Islet of Langerhans (tissue), 1 donor: ENCODE measurements at regions not wholly inside any gene's neighbourhood (a gene's known extent, or its start where the extent isn't known, plus 50 kb on each side); places are given as distances from the start of the nearest gene placed in this dataset.

Experiments
- FAIRE-seq: peaks from one replicate; lab custom pipeline; 2011; peaks lifted over from hg19 to GRCh38; lab: Jason Lieb, UNC

DNA sequence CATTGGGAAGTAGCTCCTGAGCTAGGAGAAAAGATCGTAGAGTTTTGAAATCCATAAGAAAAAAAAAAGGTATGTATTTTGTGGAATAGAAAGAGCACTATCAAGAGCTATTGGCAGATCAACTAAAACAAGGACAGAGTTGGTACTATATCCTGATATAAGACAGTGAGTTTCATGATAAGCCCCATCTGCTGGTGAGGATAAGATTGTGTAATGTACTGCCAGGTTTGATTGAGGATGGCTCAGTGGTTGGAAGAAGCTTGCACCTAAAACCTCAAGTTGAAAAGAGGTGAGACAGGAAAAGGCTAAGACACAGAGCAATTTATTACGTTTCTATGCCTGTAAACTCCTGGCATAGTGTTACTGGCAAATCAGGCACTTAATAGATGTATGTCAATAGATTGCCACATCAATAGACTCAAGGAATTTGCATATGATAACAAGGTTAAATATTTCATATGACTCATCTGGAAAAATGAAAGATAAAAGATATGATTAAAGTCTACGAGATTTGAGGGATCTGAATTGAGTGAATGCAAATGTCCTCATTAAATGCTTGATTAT lies 525.6 kb downstream of the FLRT2 start:
- no peak for FAIRE-seq

DNA sequence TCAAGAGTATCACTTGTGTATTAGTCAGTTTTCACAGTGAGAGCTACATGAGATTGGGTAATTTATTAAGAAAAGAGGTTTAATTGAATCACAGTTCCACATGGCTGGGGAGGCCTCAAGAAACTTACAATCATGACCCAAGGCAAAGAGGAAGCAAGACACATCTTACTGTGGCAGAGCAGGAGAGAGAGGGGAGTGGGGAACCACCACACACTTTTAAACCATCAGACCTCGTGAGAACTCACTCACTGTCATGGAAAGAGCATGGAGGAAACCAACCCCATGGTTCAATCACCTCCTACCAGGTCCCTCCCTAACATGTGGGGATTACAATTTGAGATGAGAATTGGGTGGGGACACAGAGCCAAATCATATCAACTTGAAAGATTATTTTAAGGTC lies 522.9 kb downstream of the FLRT2 start:
- FAIRE-seq, result no peak

DNA sequence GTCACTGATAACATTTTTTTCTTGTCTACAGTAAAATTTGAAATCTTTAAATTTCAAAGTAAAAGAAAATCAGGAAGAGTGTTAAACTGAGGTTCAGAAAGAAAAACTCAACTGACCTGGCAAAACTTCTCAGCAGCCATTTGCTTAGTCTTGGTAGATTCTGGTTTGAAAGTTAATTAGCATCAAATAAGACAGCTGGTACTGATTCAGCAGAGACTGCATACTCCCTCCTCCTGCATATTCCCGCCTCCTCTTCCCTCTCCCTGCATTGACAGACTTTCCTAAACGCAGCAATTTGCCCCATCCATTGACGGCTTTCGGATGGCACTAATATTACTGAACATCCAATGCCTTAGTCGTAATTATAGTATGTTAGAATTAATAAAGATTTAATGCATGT lies 520.8 kb downstream of the FLRT2 start:
- no peak for FAIRE-seq

DNA sequence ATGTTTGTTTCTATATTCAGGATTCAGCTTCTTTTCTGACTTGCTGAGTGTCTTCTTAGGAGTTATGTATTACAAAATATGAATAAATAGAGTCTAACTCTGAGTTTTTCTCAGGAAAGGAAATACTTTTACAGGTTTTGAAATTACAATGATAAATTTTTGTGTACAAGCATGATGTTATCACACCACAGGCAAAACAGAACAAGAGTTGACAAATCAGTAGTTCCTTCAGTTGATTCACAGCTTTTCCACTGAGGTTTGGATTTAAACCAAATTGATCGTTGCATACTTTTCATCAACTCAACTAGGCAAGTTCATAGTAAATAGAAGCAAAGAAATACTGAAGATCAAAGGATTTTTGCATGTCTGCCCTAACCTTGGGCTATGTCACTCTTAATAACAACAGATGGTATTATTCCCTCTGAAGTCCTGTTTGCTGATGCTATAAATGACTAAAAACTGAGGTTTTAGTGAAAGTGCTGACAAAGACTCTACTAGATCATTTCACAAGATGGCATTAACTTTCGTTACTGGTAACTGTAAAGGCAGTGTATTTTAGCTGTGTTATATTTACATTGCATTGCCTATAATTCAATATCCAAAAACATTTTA lies 520.2 kb downstream of the FLRT2 start:
- FAIRE-seq, result no peak

DNA sequence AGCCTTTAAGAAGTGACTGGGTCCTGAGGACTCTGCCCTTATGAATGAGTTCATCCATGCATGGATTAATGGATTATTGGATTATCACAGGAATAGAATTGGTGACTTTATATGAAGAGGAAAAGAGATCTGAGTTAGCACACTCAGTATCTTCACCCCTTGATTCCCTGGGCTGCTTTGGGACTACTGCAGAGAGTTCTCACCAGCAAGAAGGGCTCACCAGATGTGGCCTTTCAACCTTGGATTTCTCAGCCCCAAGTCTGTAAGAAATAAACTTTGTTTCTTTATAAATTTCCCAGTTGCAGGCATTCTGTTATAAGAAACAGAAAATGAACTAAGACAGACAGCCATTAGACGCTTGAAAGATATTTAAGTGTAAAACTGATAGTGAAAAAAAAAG lies 509.2 kb downstream of the FLRT2 start:
- FAIRE-seq, result no peak

DNA sequence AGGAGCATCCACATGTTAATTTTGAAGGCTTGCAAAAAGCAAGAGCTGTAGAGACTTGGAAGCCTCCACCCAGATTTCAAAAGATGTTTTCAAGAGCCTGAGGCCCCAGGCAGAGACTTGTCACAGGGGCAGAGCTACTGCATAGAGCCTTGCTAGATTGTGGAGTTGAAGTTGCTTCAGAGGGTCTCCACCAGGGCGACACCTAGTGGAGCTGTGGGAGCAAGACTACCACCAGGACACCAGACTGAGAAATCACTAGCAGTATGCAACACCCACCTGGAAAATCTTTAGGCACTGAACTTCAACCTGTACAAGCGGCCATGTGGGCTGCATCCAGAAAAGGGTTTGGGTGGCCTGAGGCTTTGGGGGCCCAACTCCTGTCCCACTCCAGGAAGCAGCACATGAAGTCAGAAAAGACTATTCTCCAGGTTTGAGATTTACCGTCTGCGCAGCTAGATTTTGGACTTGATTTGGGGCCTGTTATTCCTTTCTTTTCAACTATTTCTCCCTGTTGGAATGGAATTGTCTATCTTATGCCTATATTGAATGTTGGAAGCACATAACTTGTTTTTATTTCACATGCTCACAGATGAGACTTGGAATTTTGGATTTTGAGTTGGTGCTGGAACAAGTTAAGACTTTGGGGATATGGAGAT lies 508.6 kb downstream of the FLRT2 start:
- no peak for FAIRE-seq

DNA sequence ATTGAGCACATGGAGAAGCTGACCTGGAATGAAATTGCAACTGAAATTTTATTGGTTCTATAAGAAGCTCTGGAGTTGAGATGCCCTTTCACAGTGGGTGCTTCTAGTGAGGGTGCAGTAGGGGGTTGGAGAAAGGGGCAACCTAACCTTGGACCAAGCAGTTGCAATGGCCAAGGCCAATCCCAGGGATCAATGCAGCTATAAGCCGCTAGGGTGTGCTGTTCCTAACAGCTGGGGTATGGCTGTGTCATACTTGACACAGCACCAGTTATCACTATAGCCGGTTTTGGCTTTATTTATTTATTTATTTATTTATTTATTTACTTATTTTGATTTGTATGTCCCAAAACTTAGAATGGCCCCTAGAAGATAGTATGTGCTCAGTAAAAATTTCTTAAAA lies 505.9 kb downstream of the FLRT2 start:
- FAIRE-seq, result no peak

DNA sequence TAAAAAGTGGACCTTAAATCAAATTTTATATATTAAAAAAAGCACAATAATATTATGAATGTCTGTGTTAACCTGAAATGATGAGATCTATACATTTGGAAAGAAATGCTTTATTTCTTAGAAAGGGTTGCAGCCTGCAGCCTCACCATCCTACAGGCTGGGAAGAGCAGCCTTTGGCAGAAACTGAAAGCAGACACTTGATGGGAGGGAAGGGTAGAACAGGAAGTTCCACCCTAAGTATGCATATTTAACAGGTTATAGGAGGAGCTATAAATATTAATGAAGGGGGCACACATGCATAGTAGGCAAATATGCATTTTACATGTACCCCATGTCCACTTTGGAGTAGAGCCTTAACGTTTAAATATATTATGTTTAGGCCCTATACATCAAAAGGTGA lies 498.0 kb downstream of the FLRT2 start:
- no peak for FAIRE-seq

DNA sequence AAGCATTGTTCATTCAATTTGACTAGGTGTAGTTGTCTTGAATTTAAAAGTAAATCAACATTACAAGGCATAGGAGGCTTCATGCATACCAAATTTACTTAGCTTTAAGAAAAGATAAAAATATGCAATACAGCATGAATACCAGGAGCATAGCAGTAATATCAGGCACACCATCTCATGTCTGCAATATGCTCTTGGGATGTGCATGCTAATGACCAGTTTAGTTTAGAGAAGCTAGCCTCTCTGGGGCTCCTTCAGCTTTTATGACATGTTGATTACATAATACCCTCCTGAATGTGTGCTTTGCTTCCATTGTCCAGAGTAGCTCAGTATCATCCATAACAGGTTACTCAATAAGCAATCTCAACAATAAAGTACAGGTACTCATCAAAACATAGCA lies 497.2 kb downstream of the FLRT2 start:
- FAIRE-seq, result no peak

DNA sequence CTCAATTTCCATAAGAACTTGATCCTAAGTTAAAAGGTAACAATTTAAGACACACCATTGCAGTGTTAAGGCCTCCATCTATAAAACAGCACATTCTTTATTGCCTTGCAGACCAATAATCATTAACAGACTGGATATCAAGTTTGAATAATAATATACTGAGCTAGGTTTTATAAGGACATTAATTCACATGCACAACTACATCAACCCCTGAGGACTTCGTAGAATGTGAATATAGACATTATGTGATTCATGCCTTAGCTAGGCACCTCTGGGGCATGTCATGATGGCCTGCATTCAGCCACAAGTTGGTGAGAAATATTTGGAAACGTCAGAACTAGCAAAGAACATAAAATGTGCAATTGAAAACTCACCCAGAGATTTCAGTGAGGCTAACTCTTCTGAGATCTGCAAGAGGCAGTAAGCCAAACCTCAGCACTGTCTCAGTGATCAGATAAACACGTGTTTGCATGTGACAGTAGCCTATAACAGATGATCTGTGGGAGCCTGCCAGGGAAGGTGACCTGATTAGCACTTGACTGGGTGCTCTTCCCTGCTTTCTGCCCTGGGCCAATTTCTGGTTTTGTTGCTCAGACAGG lies 492.2 kb downstream of the FLRT2 start:
- no peak for FAIRE-seq

DNA sequence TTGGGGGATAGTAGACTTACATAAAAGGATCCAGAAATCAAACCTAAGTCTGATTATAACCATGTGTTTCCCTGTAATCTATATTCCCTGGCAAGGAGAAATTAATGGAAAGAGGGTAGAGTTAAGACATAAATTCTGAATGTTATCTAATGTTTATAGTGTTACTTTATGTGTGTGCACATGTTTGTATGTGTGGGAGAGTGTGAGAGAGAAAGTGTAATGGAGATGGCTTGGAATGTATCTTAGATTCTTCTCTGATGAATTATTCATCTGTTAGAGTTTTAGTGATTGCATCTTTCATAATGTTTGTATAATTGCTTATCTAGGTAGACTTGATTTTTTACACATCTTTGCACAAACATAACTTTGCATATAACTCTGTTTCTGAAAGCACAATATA lies 490.9 kb downstream of the FLRT2 start:
- FAIRE-seq, result no peak

DNA sequence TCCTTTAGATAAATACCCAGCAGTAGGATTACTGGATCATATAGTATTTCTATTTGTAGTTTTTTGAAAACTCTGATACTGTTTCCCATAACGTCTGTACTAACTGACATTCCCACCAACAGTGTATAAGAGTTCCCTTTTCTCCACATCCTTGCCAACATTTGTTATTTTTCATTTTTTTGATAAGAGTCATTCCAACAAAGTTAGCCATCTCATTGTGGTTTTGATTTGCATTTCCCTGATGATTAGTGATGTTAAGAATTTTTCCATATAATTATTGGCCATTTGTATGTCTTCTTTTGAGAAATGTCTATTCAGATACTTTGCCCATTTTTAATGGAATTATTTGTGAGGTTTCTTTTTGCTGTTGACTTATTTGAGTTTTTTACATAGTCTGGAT lies 486.0 kb downstream of the FLRT2 start:
- no peak for FAIRE-seq

DNA sequence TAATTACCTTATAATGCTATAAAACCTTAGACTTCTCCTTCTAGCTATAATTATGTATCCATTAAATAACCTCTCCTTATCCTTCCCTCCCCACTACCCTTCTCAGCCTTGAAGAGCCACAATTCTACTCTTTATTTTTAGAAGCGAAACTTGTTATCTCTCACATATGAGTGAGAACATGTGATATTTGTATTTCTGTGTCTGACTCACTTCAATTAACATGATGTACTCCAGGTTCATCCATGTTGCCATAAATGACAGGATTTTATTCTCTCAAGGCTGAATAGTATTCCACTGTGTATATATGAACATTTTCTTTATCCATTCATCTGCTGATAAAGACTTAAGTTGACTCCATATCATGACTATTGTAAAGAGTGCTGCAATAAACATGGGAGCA lies 485.6 kb downstream of the FLRT2 start:
- FAIRE-seq, result no peak

DNA sequence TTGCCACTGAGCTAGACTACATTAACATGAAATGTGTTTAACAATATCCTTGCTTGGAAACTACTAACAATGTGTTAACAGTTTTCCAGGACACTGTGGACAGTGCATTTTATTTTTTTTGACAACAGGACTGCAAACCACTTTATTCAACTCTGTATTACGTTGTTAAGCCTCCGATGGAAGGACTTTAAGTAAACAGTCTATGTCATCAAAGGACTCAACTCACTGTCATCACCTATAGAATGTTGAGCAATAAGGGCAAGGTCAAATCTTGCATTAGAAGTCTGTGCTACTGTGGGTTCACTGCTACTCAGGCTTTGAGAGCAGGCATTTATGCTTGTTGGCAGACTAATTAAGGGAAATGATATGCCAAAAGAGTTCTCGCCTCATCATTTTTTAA lies 483.7 kb downstream of the FLRT2 start:
- no peak for FAIRE-seq

DNA sequence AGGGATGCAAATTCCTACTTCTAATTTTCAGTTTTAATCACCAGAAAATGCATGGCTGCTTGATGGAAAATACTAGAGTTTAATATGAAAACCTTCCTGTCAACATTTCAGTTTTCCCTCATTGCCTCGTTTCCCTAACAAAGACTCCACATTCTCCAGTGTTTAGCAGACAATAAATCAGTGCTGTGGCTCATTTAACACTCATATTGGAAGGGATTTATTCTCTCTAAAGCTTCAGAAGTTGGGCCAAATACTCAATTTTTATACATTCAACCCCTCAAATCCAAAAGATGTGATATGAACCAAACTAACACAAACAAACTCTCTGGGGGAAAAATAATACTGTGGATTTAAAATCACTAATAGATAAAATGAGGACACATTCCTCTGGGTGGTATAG lies 482.5 kb downstream of the FLRT2 start:
- no peak for FAIRE-seq

DNA sequence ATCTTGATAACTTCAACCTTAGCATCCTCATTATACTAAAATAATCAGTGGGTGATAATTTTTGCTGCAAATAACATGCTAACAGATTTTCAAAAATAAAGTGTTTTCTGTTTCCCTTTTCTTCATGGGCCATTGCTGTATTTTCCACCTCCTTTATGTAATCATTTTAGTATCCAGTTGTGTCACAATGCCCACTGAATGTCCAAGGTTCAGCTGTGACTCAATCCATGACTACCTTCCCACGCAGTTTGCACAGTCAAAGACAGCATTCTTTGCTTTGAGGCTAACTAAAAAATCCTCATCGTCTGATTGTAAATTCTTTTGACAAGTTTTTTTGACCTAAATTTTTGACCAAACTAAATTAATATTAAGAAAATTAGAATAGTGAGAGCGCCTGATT lies 474.1 kb downstream of the FLRT2 start:
- no peak for FAIRE-seq

DNA sequence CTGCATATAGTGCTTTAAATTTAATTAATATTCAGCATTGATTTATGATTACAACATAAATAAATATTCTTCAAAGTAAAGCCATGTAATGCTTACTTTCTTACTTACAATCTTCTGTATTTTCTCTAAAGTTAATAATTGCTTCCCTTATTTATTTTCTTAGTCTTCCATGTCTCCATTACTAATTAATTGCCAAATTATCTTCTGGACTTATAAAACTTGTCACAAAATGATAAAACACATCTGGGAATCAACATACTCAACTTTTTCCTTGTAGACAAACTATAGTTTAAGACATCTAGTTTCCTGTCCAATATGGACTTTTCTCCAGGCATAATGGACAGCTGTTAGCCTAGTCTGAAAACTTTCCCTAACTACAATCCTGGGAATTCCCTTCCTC lies 466.6 kb downstream of the FLRT2 start:
- no peak for FAIRE-seq

DNA sequence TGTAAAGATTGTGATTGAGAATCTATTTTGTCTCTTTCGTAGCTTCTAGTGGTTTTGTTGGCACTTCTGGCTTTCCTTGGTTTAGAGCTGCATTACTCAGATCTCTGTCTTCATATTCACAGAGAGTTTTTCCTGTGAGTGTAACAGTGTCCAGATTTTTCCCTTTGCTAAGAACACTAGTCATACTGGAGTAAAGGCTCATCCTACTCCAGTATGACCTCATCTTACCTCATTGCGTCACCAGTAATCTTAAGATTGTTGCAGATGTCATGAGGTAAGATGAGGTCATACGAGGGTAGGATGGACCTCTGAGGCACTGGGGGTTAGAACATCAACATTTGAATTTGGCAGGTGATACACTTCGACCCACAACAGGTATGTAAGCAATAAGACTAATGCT lies 461.2 kb downstream of the FLRT2 start:
- no peak for FAIRE-seq

DNA sequence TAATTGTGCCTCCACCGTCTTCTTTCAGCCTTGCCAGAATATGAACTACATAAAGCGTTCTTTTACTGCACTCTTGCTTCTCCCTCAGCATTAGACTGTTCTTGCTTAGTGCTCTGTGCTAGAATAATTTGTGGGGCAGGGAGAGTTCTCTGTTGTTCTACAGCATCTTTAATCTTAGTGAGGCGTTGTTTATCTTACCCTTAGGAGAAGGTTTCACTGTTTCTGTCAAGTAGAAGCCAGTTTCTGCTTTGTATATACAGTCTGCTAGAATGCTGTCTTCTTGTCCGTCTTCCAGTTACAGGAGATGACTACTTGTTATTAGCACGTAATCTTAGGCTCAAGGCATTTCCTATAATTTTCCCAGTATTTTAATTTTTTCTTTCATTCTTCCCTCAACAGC lies 458.0 kb downstream of the FLRT2 start:
- FAIRE-seq, result no peak

DNA sequence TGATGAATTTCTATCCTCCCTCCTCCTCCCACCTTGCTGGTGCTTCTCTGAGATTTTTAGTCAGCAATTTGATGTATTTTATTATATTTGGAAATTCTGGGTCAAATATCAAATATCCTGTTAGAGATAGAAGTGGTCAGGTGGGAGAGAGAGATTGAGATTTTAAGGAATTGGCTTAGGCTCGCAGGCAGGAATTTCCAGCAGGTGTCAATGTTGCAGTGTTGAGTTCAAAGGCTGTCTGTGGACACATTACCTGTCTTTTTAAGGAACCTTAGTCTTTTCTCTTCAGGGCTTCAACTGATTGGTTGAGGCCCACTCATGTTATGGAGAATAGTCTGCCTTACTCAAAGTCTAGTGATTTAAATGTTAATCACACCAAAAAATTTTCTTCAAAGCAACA lies 457.3 kb downstream of the FLRT2 start:
- no peak for FAIRE-seq

DNA sequence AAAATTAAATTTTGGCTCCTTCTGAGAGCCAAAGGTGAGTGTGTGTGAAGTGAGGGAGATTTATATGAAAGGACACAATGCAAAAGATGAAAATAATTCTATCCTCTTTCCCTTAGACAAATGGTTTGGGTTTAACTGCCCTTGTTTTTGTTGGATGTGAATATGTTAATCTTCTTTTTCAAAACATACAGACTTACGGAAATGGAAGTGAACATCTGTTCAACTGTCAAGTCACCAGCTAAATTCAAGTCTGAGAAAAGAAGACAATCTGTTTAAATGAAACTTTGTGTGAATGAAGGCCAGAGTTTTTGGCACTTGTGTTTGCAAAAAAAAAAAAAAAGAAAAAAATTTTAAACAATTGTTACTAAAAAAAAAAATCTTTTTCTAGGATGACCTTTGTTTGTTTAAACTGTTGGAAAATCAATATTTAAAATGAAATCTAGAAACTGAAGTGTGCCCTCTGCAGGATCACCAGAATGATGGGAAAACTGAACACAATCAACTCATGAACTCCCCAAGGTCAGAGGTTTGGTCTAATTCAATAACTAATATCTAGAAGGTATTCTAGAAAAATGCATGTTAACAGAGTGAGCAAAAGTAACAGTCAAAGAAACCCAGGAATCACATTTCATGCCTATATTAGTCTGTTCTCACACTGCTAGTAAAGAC lies 448.8 kb downstream of the FLRT2 start:
- no peak for FAIRE-seq

DNA sequence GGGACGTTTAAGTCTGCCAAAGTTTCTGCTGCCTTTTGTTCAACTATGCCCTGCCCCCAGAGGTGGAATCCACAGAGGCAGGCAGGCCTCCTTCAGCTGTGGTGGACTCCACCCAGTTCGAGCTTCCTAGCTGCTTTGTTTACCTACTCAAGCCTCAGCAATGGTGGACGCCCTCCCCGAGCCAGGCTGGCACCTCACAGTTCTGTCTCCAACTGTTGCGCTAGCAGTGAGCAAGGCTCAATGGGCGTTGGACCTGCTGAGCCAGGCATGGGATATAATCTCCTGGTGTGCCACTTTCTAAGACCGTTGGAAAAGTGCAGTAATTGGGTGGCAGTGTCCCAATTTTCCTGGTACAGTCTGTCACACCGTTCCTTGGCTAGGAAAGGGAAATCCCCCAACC lies 444.7 kb downstream of the FLRT2 start:
- FAIRE-seq, result no peak

DNA sequence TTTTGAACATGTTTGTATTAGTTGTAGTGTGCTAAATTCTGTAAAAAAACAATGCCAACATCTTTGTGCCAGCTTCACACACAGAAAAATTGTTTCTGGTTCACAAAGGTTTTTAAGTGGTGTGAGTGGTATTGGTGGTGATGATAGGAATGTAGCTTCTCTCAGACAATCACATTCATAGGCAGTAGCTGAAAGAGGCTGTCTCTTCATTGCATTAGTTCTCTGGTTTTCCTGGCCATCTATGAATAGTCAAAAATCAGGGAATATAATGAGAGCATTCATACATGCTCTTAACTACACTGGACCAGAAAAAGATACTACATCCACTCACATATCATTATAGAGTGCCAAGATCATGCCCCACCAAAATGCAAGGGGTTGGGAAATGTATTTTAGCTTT lies 433.5 kb downstream of the FLRT2 start:
- no peak for FAIRE-seq
